GM19452 (cell line): ENCODE measurements at regions not wholly inside any gene's neighbourhood (a gene's known extent, or its start where the extent isn't known, plus 50 kb on each side); places are given as distances from the start of the nearest gene placed in this dataset.

Source experiments
- ATAC-seq: cut with Tn5 transposase; IDR thresholded peaks from one replicate; pipeline ENCODE4 v1.9.1; 2021; ENCODE audit not compliant: unreplicated experiment

- ATAC-seq: no peak
These were observed 215.3 kb upstream of the RHOBTB1 start for GRCh38 chr10:61159253-61159652.

GRCh38 chr10:61157182-61157581 lies 213.2 kb upstream of the RHOBTB1 start:
- ATAC-seq: no peak

GRCh38 chr10:61153771-61154170 lies 209.8 kb upstream of the RHOBTB1 start:
- no peak for ATAC-seq

GRCh38 chr10:61151059-61151458 lies 207.1 kb upstream of the RHOBTB1 start:
- ATAC-seq: no peak

- ATAC-seq: no peak
These were observed 204.5 kb upstream of the RHOBTB1 start for GRCh38 chr10:61148451-61148850.

- no peak for ATAC-seq
These were observed 199.0 kb upstream of the RHOBTB1 start for GRCh38 chr10:61142987-61143386.

- no peak for ATAC-seq
These were observed 196.9 kb upstream of the RHOBTB1 start for GRCh38 chr10:61140765-61141392.

GRCh38 chr10:61139592-61139953 lies 195.6 kb upstream of the RHOBTB1 start:
- no peak for ATAC-seq

GRCh38 chr10:61138708-61139591 lies 195.0 kb upstream of the RHOBTB1 start:
- ATAC-seq: no peak

- ATAC-seq: no peak
These were observed 192.2 kb upstream of the RHOBTB1 start for GRCh38 chr10:61136139-61136538.

- ATAC-seq: peak; percentile 94
These were observed 191.3 kb upstream of the RHOBTB1 start for GRCh38 chr10:61135276-61135721.

GRCh38 chr10:61130366-61130765 lies 186.4 kb upstream of the RHOBTB1 start:
- no peak for ATAC-seq

- ATAC-seq: no peak
These were observed 184.2 kb upstream of the RHOBTB1 start for GRCh38 chr10:61128196-61128595.

- ATAC-seq: no peak
These were observed 181.7 kb upstream of the RHOBTB1 start for GRCh38 chr10:61125560-61126170.

GRCh38 chr10:61124756-61125530 lies 181.0 kb upstream of the RHOBTB1 start:
- ATAC-seq: no peak

- ATAC-seq: no peak
These were observed 176.8 kb upstream of the RHOBTB1 start for GRCh38 chr10:61120805-61121204.

- ATAC-seq: no peak
These were observed 175.6 kb upstream of the RHOBTB1 start for GRCh38 chr10:61119573-61119972.

GRCh38 chr10:61115897-61116296 lies 171.9 kb upstream of the RHOBTB1 start:
- no peak for ATAC-seq

GRCh38 chr10:61112771-61113170 lies 168.8 kb upstream of the RHOBTB1 start:
- no peak for ATAC-seq

GRCh38 chr10:61110936-61111335 lies 167.0 kb upstream of the RHOBTB1 start:
- ATAC-seq: no peak

GRCh38 chr10:61110188-61110844 lies 166.3 kb upstream of the RHOBTB1 start:
- ATAC-seq: no peak
